HUES6 (cell line): ENCODE measurements at regions not wholly inside any gene's neighbourhood (a gene's known extent, or its start where the extent isn't known, plus 50 kb on each side); places are given as distances from the start of the nearest gene placed in this dataset.
"Not testable (repeated sequence)": the region's sequence is repeated elsewhere in the genome, so short reads cannot be mapped to it uniquely, and the experiment has no call there.

ENCODE experiments used
- H3K27ac ChIP-seq: 2 replicates; pipeline ENCODE4 v1.7.0; 2013; ENCODE audit warnings: low read depth, mild to moderate bottlenecking, low read length, inconsistent platforms
- H3K27me3 ChIP-seq: 2 replicates; pipeline ENCODE4 v1.6.1; 2013; ENCODE audit warnings: low read length; ENCODE audit not compliant: control insufficient read depth, insufficient read depth
- H3K36me3 ChIP-seq: 2 replicates; pipeline ENCODE4 v1.6.1; 2013; ENCODE audit warnings: low read length; ENCODE audit not compliant: control insufficient read depth, insufficient read depth
- H3K4me1 ChIP-seq: 2 replicates; pipeline ENCODE4 v1.6.1; 2013; ENCODE audit warnings: low read length; ENCODE audit not compliant: control insufficient read depth, insufficient read depth
- H3K4me3 ChIP-seq: 2 replicates; pipeline ENCODE4 v1.5.1; 2013; ENCODE audit warnings: low read depth, low read length
- H3K9ac ChIP-seq: one replicate; pipeline ENCODE4 v1.6.1; 2013; ENCODE audit warnings: mild to moderate bottlenecking, low read length
- H3K9me3 ChIP-seq: 2 replicates; pipeline ENCODE4 v1.6.1; 2013; ENCODE audit warnings: low read depth, low read length; ENCODE audit not compliant: control insufficient read depth, insufficient read depth

DNA sequence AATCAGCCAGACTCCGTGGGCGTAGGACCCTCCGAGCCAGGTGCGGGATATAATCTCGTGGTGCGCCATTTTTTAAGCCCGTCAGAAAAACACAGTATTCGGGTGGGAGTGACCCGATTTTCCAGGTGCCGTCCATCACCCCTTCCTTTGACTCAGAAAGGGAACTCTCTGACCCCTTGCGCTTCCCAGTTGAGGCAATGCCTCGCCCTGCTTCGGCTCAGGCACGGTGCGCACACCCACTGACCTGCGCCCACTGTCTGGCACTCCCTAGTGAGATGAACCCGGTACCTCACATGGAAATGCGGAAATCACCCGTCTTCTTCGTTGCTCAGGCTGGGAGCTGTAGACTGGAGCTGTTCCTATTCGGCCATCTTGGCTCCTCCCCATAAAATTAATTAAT is 1366.5 kb downstream of the LRFN5 start:
- H3K27me3 ChIP-seq, H3K4me3 ChIP-seq, H3K27ac ChIP-seq, H3K9ac ChIP-seq, H3K9me3 ChIP-seq, H3K4me1 ChIP-seq, H3K36me3 ChIP-seq: not testable (repeated sequence)

DNA sequence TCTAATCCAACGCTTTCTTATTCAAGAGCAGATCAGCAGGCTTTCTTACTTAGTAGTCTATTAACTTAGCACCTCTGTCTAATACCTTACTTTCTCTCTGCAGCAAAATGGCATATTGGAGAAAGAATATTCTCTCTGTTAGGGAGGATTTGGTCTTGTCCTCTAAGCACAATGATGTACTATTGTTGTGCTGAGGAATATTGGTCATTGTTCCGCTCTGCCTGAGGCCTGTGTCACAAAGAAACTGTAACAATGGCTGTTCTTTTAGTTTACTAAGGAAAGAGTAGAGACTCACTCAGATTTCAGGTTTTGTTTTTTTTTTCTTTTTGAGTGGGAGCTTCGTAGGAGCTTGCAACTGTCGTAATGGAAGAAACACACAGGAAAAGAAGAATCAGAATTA is 1358.8 kb downstream of the LRFN5 start:
- Histone ChIP-seq H3K27me3 (no peaks in the 10 kb centered on the region), H3K4me1 (no peaks in the 10 kb centered on the region), H3K36me3 (no peaks in the 10 kb centered on the region), H3K27ac (no peak overlapping the region), H3K4me3 (no peak overlapping the region), H3K9me3 (no peaks in the 10 kb centered on the region), H3K9ac (no peak overlapping the region)

DNA sequence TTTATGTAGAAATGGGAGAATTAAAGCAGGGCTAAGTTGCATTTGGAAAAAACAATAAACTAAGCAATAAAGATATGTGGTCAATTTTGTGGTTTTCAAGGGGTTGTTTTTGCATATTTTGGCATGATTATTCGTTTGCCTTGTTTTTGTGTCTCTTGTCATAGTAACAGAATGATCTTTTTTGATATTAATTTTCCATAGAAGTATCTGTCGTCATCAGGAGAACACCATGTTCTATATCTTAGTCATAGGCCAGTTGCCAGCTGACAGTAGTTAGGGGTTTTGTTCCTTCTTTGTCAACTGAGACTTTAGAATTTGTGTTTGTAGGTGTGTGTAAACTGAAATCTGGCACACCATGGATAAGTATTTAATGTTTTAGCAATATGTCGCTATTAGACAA is 1354.8 kb downstream of the LRFN5 start:
- H3K27me3 ChIP-seq: no peaks in the 10 kb centered on the region; the same call in 1 of the 2 replicates
- H3K9me3 ChIP-seq: no peaks in the 10 kb centered on the region
- no peaks in the 10 kb centered on the region for H3K4me1 ChIP-seq
- no peak overlapping the region for H3K9ac ChIP-seq
- H3K36me3 ChIP-seq: no peaks in the 10 kb centered on the region
- H3K4me3 ChIP-seq: no peak overlapping the region
- H3K27ac ChIP-seq: no peak overlapping the region

DNA sequence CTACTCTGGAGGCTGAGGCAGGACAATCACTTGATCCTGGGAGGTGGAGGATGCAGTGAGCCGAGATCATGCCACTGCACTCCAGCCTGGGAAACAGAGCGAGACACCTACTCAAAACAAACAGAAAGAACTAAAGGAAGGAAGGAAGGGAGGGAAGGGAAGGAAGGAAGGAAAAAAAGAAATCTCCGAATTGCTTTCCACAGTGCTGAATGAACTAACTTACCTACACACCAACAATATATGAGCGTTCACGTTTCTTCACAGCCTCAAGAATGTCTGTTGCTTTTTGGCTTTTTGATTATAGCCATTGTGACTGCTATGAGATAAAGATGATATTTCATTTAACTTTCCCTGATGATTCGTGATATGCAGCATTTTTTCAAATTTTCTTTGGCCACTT is 1343.7 kb downstream of the LRFN5 start:
- Histone ChIP-seq H3K4me1 (no peaks in the 10 kb centered on the region), H3K27me3 (no peaks in the 10 kb centered on the region), H3K36me3 (no peaks in the 10 kb centered on the region), H3K27ac (no peak overlapping the region), H3K9ac (no peak overlapping the region), H3K9me3 (no peaks in the 10 kb centered on the region), H3K4me3 (no peak overlapping the region)

DNA sequence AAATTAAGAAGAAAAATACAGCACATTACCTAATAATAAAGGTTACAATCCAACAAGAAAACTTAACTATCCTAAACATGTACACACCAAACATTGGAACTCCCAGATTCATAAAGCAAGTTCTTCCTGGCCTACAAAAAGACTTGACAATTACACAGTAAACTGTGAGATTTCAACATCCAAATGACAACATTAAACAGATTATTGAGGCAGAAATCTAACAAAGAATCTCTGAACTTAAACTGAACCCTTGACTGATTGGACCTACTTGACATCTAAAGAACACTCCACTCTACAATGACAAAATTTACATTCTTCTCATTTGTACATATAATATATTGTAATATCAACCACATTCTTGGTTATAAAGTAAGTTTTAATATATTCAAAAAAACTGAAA is 1341.3 kb downstream of the LRFN5 start:
- Histone ChIP-seq H3K27me3 (no peaks in the 10 kb centered on the region), H3K4me1 (no peaks in the 10 kb centered on the region), H3K4me3 (no peak overlapping the region), H3K9ac (no peak overlapping the region), H3K27ac (no peak overlapping the region), H3K9me3 (no peaks in the 10 kb centered on the region), H3K36me3 (no peaks in the 10 kb centered on the region)

DNA sequence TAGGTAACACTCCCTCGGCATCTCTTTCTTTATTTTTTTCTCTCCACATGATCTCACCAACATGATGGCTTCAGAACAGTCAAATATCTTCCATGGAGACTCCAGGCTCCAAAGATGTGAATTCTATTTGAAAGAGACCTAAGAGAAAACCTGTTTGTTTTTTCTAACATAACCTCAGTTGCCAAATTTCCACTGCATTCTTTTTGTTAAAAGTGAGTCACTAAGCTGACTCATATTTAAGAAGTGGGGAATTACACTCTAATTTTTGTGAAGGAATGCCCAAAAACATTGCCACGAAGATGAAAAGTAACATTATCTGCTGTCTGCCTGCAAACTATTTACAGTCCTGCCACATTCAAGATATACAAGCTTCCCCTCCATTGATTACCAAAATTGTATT is 1337.6 kb downstream of the LRFN5 start:
- H3K36me3 ChIP-seq: no peaks in the 10 kb centered on the region
- H3K9ac ChIP-seq: no peak overlapping the region
- no peak overlapping the region for H3K27ac ChIP-seq
- H3K9me3 ChIP-seq: no peaks in the 10 kb centered on the region
- H3K4me1 ChIP-seq: no peaks in the 10 kb centered on the region
- no peak overlapping the region for H3K4me3 ChIP-seq
- no peaks in the 10 kb centered on the region for H3K27me3 ChIP-seq

DNA sequence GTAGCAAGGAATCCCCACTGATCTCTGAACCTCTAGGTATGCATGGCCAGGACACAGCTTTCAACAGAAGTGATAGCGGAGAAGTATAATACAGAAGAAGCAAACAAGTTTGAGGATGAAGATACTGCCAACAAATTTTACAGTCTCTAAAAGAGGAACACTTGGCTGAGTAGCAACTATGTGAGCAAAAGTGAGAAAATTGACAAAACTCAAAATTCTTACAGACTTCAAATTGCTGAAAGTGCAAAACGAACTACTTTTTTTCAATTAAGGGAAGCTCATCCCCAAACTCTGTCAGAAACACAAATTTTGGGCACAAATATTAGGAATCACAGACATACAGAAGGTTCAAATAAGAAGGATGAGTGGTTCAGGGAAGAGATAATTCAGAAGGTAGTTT is 1324.6 kb downstream of the LRFN5 start:
- Histone ChIP-seq H3K27me3 (no peaks in the 10 kb centered on the region), H3K9me3 (no peaks in the 10 kb centered on the region), H3K27ac (no peak overlapping the region), H3K4me1 (no peaks in the 10 kb centered on the region), H3K4me3 (no peak overlapping the region), H3K36me3 (no peaks in the 10 kb centered on the region), H3K9ac (no peak overlapping the region)

DNA sequence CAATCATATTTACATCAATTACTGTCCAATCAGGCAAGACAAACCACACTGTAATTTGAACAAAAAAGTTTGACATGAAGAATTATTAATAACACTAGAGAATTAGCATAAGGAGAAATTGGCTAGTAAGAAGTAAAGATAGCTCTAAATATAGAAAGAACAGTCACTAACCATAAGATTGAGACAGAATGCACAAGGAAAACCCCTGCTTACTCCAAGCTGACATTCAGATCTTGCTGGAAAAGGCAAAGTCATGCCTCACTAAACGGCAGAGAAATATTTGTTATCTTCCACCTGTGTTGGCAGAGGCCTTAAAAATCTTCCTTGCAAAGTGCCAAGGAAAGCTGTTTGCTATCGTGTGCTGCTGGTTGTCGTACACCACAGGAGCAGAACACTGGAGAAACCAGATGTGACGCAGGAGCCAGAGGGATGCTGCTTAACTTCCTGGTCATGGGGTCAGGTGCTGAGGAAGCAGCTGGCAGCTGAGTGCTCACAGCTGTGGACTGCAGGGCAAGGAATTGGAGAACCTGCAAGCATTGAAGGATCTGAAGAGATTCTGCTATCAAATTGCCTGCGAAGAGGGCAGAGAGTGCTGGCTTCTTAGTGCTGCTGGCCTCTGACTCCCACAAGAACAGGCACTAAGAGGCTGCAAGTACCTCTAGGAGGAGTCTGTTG is 1323.3 kb downstream of the LRFN5 start:
- H3K4me3 ChIP-seq: no peak overlapping the region
- H3K9ac ChIP-seq: no peak overlapping the region
- H3K36me3 ChIP-seq: no peaks in the 10 kb centered on the region
- H3K9me3 ChIP-seq: no peaks in the 10 kb centered on the region
- no peaks in the 10 kb centered on the region for H3K4me1 ChIP-seq
- no peaks in the 10 kb centered on the region for H3K27me3 ChIP-seq
- no peak overlapping the region for H3K27ac ChIP-seq

DNA sequence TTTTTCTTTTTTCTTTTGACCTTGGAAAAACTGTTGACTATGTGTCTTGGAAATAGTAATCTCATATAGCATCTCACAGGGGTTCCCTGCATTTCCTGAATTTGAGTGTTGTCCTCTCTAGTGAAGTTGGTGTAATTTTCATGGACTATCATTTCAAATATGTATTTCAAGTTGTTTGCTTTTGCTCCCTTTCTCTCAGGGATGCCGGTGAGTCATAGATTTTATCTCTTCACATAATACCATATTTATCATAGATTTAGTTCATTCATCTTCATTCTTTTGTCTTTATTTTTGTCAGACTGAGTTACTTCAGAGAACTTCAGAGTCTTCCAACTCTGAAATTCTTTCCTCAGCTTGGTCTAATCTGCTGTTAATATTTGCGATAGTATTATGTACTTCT is 1320.6 kb downstream of the LRFN5 start:
- H3K9me3 ChIP-seq: no peaks in the 10 kb centered on the region
- H3K27ac ChIP-seq: no peak overlapping the region
- H3K36me3 ChIP-seq: no peaks in the 10 kb centered on the region
- H3K4me1 ChIP-seq: no peaks in the 10 kb centered on the region
- no peaks in the 10 kb centered on the region for H3K27me3 ChIP-seq
- no peak overlapping the region for H3K9ac ChIP-seq
- H3K4me3 ChIP-seq: no peak overlapping the region

DNA sequence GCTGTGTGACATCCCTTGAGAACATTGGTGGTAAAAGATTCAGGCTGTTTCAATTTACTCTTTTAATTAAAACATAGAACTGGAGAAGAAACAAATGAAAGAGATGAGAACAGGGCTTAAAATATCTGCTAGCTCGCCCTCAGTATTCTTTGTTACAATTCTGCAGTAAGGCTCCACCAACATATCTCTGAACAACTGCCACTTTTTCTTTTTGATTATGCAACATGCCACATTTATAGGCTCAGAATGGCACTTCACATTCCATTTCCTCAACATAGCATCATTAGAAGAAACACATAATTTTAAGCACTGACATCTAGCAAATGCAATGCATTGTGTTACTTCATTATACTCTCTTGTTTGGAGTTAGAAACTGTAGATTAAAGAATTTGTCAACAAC is 1315.2 kb downstream of the LRFN5 start:
- H3K4me1 ChIP-seq: no peaks in the 10 kb centered on the region
- no peaks in the 10 kb centered on the region for H3K36me3 ChIP-seq
- no peak overlapping the region for H3K4me3 ChIP-seq
- H3K27me3 ChIP-seq: no peaks in the 10 kb centered on the region
- H3K27ac ChIP-seq: no peak overlapping the region
- no peaks in the 10 kb centered on the region for H3K9me3 ChIP-seq
- H3K9ac ChIP-seq: no peak overlapping the region

DNA sequence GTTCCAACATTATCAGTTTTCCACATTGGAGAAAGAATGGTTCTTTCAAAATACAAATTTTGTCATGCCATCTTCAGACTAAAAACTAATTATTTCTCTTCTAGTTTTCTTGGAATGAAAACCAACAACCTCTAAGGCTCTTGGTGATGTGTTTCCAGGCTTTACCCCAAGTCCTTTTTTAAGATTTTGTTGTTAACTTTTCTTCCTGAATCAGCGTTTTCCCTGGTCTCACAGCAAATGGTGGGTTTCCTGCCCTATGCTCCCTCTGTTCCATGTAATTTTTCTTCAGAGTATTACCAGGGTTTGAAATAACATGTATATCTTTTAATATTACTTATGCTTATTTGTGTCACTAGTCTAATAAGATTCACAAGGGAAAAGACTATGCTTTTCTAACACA is 1311.9 kb downstream of the LRFN5 start:
- no peak overlapping the region for H3K9ac ChIP-seq
- no peaks in the 10 kb centered on the region for H3K9me3 ChIP-seq
- H3K4me3 ChIP-seq: no peak overlapping the region
- H3K27me3 ChIP-seq: no peaks in the 10 kb centered on the region
- no peaks in the 10 kb centered on the region for H3K4me1 ChIP-seq
- H3K27ac ChIP-seq: no peak overlapping the region
- H3K36me3 ChIP-seq: no peaks in the 10 kb centered on the region

DNA sequence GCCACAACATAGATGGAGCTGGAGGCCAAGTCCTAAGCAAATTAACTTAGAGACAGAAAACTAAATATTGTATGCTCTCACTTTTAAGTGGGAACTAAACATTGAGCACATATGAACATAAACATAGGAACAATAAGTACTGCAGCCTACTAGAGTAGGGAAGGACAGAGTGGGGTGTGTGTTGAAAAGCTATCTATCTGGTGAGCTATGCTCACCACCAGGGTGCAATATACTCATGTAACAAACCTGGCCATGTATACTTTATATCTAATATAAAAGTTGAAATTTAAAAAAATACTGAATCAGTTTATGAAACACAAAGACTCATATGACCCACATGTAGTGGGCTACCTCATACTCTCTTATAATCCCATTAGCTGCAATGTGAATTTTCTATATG is 1305.0 kb downstream of the LRFN5 start:
- Histone ChIP-seq H3K27ac (no peak overlapping the region), H3K4me1 (no peaks in the 10 kb centered on the region), H3K27me3 (no peaks in the 10 kb centered on the region), H3K36me3 (no peaks in the 10 kb centered on the region), H3K9ac (no peak overlapping the region), H3K4me3 (no peak overlapping the region), H3K9me3 (no peaks in the 10 kb centered on the region)
